CD14-positive monocyte (primary cell): ENCODE measurements at regions not wholly inside any gene's neighbourhood (a gene's known extent, or its start where the extent isn't known, plus 50 kb on each side); places are given as distances from the start of the nearest gene placed in this dataset.
A peak's percentile ranks its signal among the peaks of the same experiment; 100 is the strongest.

Experiments used
- DNase-seq, 3 donors: peaks; one replicate each; pipeline ENCODE4 v3.0.0-alpha.2; 2011 to 2022
- H2AFZ ChIP-seq: 2 replicates; pipeline ENCODE4 v1.6.0; 2012; ENCODE audit warnings: mild to moderate bottlenecking, low read depth, low read length, inconsistent platforms; ENCODE audit not compliant: insufficient read depth, poor library complexity, severe bottlenecking
- H3K27ac ChIP-seq, 2 donors: 1 replicate in 1 of 2; 2 replicates in 1 of 2; pipeline ENCODE4 v1.5.1; 2012 to 2013; ENCODE audit warnings: low read length in 2 of 2, control low read depth in 1 of 2, inconsistent platforms in 1 of 2, low read depth in 1 of 2, mild to moderate bottlenecking in 1 of 2
- H3K27me3 ChIP-seq, 2 donors: one replicate each; pipeline versions ENCODE4 v1.6.0 to v1.6.1; 2011 to 2013; ENCODE audit warnings: low read length in 2 of 2; ENCODE audit not compliant: control insufficient read depth in 2 of 2, insufficient read depth in 2 of 2
- H3K36me3 ChIP-seq, 2 donors: replicated peaks in 1 of 2; 1 replicate in 1 of 2; 2 replicates in 1 of 2; pipeline versions ENCODE4 v1.5.1 to v1.6.1; 2012 to 2013; ENCODE audit warnings: low read length in 2 of 2, control low read depth in 1 of 2, inconsistent platforms in 1 of 2, mild to moderate bottlenecking in 1 of 2; ENCODE audit not compliant: insufficient read depth in 2 of 2, control insufficient read depth in 1 of 2
- H3K4me1 ChIP-seq, 2 donors: 1 replicate in 1 of 2; 2 replicates in 1 of 2; pipeline versions ENCODE4 v1.5.1 to v1.6.1; 2012 to 2013; ENCODE audit warnings: low read length in 2 of 2, control low read depth in 1 of 2, inconsistent platforms in 1 of 2, mild to moderate bottlenecking in 1 of 2, moderate library complexity in 1 of 2; ENCODE audit not compliant: insufficient read depth in 2 of 2, control insufficient read depth in 1 of 2
- H3K4me2 ChIP-seq: replicated peaks from 2 replicates; pipeline ENCODE3; 2012; ENCODE audit warnings: low read length, moderate library complexity, mild to moderate bottlenecking; ENCODE audit not compliant: poor library complexity, severe bottlenecking; ENCODE audit errors: extremely low read depth
- H3K4me3 ChIP-seq, 3 experiments: fragments of 200-600 bp in 1 of 3; sonication (generic) in 1 of 3; replicated peaks in 1 of 3; 1 replicate in 2 of 3; 2 replicates in 1 of 3; pipeline ENCODE4 v1.5.1; 2011 to 2013; ENCODE audit warnings: low read length in 3 of 3, mild to moderate bottlenecking in 3 of 3, control low read depth in 2 of 3, low read depth in 2 of 3, inconsistent platforms in 1 of 3, moderate library complexity in 1 of 3
- H3K79me2 ChIP-seq: 2 replicates; pipeline ENCODE4 v1.6.0; 2012; ENCODE audit warnings: mild to moderate bottlenecking, control low read depth, inconsistent platforms, low read length, moderate library complexity; ENCODE audit not compliant: insufficient read depth
- H3K9ac ChIP-seq: 2 replicates; pipeline ENCODE4 v1.6.0; 2017; ENCODE audit warnings: low read length, mild to moderate bottlenecking; ENCODE audit not compliant: insufficient read depth, poor library complexity, severe bottlenecking
- H3K9me3 ChIP-seq, 2 donors: replicated peaks in 1 of 2; 1 replicate in 1 of 2; 2 replicates in 1 of 2; pipeline versions ENCODE4 v1.5.1 to v1.6.1; 2012 to 2013; ENCODE audit warnings: low read length in 2 of 2, control low read depth in 1 of 2; ENCODE audit not compliant: control insufficient read depth in 1 of 2, insufficient read depth in 1 of 2
- H4K20me1 ChIP-seq: 2 replicates; pipeline ENCODE4 v1.6.0; 2012; ENCODE audit warnings: mild to moderate bottlenecking, low read length, control low read depth, moderate library complexity; ENCODE audit not compliant: insufficient read depth
- H3K27ac Mint-ChIP-seq, 7 donors: one replicate each; pipeline ENCODE4 v1.8.0; 2020; ENCODE audit warnings: mild to moderate bottlenecking in 7 of 7, mixed read lengths in 7 of 7, moderate library complexity in 6 of 7, inconsistent platforms in 2 of 7
- H3K27me3 Mint-ChIP-seq, 3 donors: one replicate each; pipeline ENCODE4 v1.8.0; 2021 to 2022; ENCODE audit warnings: low read depth in 3 of 3, mild to moderate bottlenecking in 3 of 3, mixed read lengths in 3 of 3, moderate library complexity in 3 of 3, inconsistent platforms in 1 of 3
- H3K36me3 Mint-ChIP-seq, 2 donors: one replicate each; pipeline ENCODE4 v1.8.0; 2020; ENCODE audit warnings: mixed read lengths in 2 of 2, inconsistent platforms in 1 of 2, mild to moderate bottlenecking in 1 of 2
- H3K4me1 Mint-ChIP-seq: one replicate; pipeline ENCODE4 v1.8.0; 2020; ENCODE audit warnings: mild to moderate bottlenecking, mixed read lengths
- H3K4me3 Mint-ChIP-seq, 2 donors: one replicate each; pipeline ENCODE4 v1.8.0; 2020; ENCODE audit warnings: mild to moderate bottlenecking in 2 of 2, mixed read lengths in 2 of 2, moderate library complexity in 1 of 2
- H3K9me3 Mint-ChIP-seq, 7 donors: one replicate each; pipeline ENCODE4 v1.8.0; 2020 to 2022; ENCODE audit warnings: mixed read lengths in 7 of 7, mild to moderate bottlenecking in 6 of 7, moderate library complexity in 6 of 7, inconsistent platforms in 2 of 7
- WGBS: methylation state at CpG from one replicate; pipeline ENCODE4 v1.1.5; 2013; ENCODE audit warnings: missing lambda C conversion rate; ENCODE audit not compliant: insufficient coverage; 5-methylcytosine and 5-hydroxymethylcytosine counted together
- intact Hi-C, 2 donors: fragments of 100-400 bp; cut with micrococcal nuclease; formaldehyde crosslinking; loops; one replicate each; pipeline versions ENCODE4 v1.15.0 to v1.15.1; 2023
- TF ChIP-seq, protein P1 (sequence below): fragments of 200-600 bp; IDR thresholded peaks from one replicate; pipeline ENCODE4 v1.8.0; 2022; ENCODE audit warnings: antibody characterized with exemption, mild to moderate bottlenecking

DNA sequence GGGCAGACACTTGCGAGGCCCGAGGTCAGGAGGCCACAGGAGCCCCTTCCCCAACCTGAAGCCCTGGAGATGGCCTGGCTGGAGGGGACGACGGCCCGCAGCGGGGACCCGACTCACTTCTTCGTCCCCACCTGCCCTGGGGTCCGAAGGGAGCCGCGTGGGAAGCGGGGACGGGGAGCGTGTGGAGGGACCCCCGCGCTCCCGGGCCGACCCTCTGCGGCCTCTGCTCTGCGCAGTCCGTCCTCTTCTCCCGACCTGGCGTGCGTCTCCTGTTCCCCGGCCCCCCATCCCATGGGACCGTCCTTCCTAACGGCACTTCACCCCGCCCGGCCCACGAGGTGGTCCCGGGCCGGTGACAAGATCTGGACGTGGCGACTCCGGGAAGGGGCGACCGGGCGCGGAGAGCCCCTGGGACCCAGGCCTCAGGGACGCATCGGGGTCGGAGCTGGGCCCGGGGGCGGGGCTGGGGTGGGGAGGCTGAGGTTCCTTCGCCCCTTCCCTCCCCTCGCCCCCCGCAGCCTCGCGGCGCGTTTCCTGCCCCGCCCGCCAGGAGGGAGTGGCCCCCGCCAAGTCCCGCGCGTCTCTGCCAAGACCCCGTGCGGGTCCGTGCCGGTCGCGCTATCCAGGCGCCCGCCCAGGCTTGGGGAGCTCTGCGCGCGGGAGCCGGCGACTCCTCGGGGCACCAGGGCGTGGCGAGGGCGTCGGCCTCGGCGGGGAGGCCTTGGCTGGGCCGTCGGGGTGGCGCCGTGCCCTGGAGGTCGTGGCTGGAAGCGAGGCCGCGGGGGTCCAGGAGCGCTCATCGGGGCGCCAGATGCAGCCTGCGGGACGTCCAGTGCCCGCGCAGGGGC is 97.1 kb downstream of the TNFAIP2 start:
- peaks cover 52 to 67% (median 53%) of the 10 kb centered on the region in 3 donors for H3K27me3 Mint-ChIP-seq
- peaks cover 0 to 13% (median 5%) of the 10 kb centered on the region in 7 donors for H3K9me3 Mint-ChIP-seq
- Histone ChIP-seq H3K9ac (no peak overlapping the region), H3K4me1 (peaks cover 3 to 10% of the 10 kb centered on the region in 2 donors), H4K20me1 (no peaks in the 10 kb centered on the region), H3K36me3 (no peaks in the 10 kb centered on the region), H3K27me3 (peaks cover 20 to 44% of the 10 kb centered on the region in 2 donors), H3K9me3 (no peaks in the 10 kb centered on the region), H3K27ac (no peak overlapping the region), H3K4me3 (no peak overlapping the region), H2AFZ (no peak overlapping the region), H3K4me2 (no peak overlapping the region), H3K79me2 (no peaks in the 10 kb centered on the region)
- intact Hi-C loops, result no loop called here
- H3K27ac Mint-ChIP-seq, result no peak overlapping the region
- H3K4me1 Mint-ChIP-seq, result peaks cover 6% of the 10 kb centered on the region
- no peak for DNase-seq
- WGBS, result 12% methylated on average over 85 of the region's 92 CpGs
- TF ChIP-seq, protein P1, sequence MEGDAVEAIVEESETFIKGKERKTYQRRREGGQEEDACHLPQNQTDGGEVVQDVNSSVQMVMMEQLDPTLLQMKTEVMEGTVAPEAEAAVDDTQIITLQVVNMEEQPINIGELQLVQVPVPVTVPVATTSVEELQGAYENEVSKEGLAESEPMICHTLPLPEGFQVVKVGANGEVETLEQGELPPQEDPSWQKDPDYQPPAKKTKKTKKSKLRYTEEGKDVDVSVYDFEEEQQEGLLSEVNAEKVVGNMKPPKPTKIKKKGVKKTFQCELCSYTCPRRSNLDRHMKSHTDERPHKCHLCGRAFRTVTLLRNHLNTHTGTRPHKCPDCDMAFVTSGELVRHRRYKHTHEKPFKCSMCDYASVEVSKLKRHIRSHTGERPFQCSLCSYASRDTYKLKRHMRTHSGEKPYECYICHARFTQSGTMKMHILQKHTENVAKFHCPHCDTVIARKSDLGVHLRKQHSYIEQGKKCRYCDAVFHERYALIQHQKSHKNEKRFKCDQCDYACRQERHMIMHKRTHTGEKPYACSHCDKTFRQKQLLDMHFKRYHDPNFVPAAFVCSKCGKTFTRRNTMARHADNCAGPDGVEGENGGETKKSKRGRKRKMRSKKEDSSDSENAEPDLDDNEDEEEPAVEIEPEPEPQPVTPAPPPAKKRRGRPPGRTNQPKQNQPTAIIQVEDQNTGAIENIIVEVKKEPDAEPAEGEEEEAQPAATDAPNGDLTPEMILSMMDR, result no peak
- peak overlapping the region in 1 of 2 donors; percentile 64 for H3K4me3 Mint-ChIP-seq
- no peaks in the 10 kb centered on the region for H3K36me3 Mint-ChIP-seq

DNA sequence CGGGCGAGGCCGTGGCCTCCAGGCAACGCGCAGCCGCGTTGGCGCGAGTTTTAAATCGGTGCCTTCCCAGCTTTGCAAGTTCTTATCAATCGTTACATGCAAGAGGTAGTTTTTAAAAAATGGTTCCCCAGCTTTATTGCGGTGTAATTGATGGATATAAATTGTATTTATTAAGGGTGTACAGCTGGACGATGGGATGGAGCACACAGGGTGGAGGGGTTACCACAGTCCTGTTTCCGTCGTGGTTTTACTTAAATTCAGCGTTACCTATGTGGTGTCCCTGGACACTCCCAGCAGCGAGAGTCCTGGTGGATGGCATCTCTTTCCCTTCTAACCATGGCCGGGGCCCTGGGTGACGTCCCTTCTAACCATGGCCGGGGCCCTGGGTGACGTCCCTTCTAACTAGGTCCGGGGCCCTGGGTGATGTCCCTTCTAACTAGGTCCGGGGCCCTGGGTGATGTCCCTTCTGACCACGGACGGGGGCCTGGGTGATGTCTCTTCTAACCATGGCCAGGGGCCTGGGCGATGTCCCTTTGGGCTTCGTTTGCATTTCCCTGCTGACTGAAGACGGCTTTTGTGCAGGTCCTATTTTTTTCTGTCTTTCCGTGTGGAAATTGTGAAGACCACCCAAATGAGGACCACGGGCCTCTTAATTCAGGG is 97.9 kb downstream of the TNFAIP2 start:
- Mint-ChIP-seq H3K27me3 (peaks cover 48 to 65% (median 54%) of the 10 kb centered on the region in 3 donors), H3K9me3 (peaks cover 0 to 11% (median 5%) of the 10 kb centered on the region in 7 donors), H3K4me3 (peak overlapping the region in 1 of 2 donors; percentile 60), H3K36me3 (no peaks in the 10 kb centered on the region), H3K4me1 (peaks cover 6% of the 10 kb centered on the region), H3K27ac (no peak overlapping the region)
- Histone ChIP-seq H3K9me3 (no peaks in the 10 kb centered on the region), H3K4me3 (no peak overlapping the region), H3K27me3 (peaks cover 20 to 44% of the 10 kb centered on the region in 2 donors), H3K27ac (no peak overlapping the region), H3K36me3 (no peaks in the 10 kb centered on the region), H3K4me2 (no peak overlapping the region), H2AFZ (no peak overlapping the region), H3K79me2 (no peaks in the 10 kb centered on the region), H3K9ac (no peak overlapping the region), H3K4me1 (peaks cover 3 to 10% of the 10 kb centered on the region in 2 donors), H4K20me1 (no peaks in the 10 kb centered on the region)
- DNase-seq, result no peak
- WGBS, result 41% methylated on average over 25 of the region's 30 CpGs
- intact Hi-C loops, result no loop called here
- TF ChIP-seq, protein P1, result no peak
